ENCODE measurements at regions not wholly inside any gene's neighbourhood (a gene's known extent, or its start where the extent isn't known, plus 50 kb on each side); places are given as distances from the start of the nearest gene placed in this dataset.
"Not testable (repeated sequence)": the region's sequence is repeated elsewhere in the genome, so short reads cannot be mapped to it uniquely, and the experiment has no call there.

- not testable (repeated sequence) for DNase-seq
Measured at GRCh38 chr20:26091921-26092320, 395.3 kb upstream of the ZNF337 start.

GRCh38 chr20:26086195-26086594, 389.5 kb upstream of the ZNF337 start:
- not testable (repeated sequence) for DNase-seq

GRCh38 chr20:26073972-26074371, 377.3 kb upstream of the ZNF337 start:
- not testable (repeated sequence) for DNase-seq

GRCh38 chr20:26059324-26059723, 362.7 kb upstream of the ZNF337 start:
- not testable (repeated sequence) for DNase-seq

- not testable (repeated sequence) for DNase-seq
Measured at GRCh38 chr20:26058446-26058845, 361.8 kb upstream of the ZNF337 start.

- DNase-seq, result not testable (repeated sequence)
Measured at GRCh38 chr20:26057135-26057752, 360.6 kb upstream of the ZNF337 start.

GRCh38 chr20:26025792-26026191, 329.1 kb upstream of the ZNF337 start:
- not testable (repeated sequence) for DNase-seq

- not testable (repeated sequence) for DNase-seq
Measured at GRCh38 chr20:26010942-26011276, 314.3 kb upstream of the ZNF337 start.

- not testable (repeated sequence) for DNase-seq
Measured at GRCh38 chr20:26010224-26010941, 313.7 kb upstream of the ZNF337 start.

- DNase-seq, result not testable (repeated sequence)
Measured at GRCh38 chr20:26009402-26010223, 313.0 kb upstream of the ZNF337 start.

GRCh38 chr20:26008026-26008425, 311.4 kb upstream of the ZNF337 start:
- DNase-seq, result not testable (repeated sequence)

- DNase-seq, result not testable (repeated sequence)
Measured at GRCh38 chr20:26006164-26006563, 309.5 kb upstream of the ZNF337 start.

- DNase-seq, result not testable (repeated sequence)
Measured at GRCh38 chr20:26003959-26004358, 307.3 kb upstream of the ZNF337 start.

- not testable (repeated sequence) for DNase-seq
Measured at GRCh38 chr20:25997367-25998038, 300.9 kb upstream of the ZNF337 start.

- no peak for DNase-seq
Measured at GRCh38 chr20:25992146-25992545, 295.5 kb upstream of the ZNF337 start.

- no peak for DNase-seq
Measured at GRCh38 chr20:25991756-25992130, 295.1 kb upstream of the ZNF337 start.

- DNase-seq, result no peak
Measured at GRCh38 chr20:25991051-25991755, 294.6 kb upstream of the ZNF337 start.

GRCh38 chr20:25989686-25990085, 293.0 kb upstream of the ZNF337 start:
- not testable (repeated sequence) for DNase-seq

GRCh38 chr20:25989196-25989595, 292.5 kb upstream of the ZNF337 start:
- no peak for DNase-seq

GRCh38 chr20:25987928-25988560, 291.4 kb upstream of the ZNF337 start:
- not testable (repeated sequence) for DNase-seq

- DNase-seq, result no peak
Measured at GRCh38 chr20:25987073-25987927, 290.6 kb upstream of the ZNF337 start.
